Osteoblast (primary cell): ENCODE measurements at regions not wholly inside any gene's neighbourhood (a gene's known extent, or its start where the extent isn't known, plus 50 kb on each side); places are given as distances from the start of the nearest gene placed in this dataset.

ENCODE experiments used
- DNase-seq: peaks from one replicate; pipeline ENCODE4 v3.0.0; 2011; ENCODE audit warnings: low spot score, mixed read lengths; ENCODE audit not compliant: insufficient read length; ENCODE audit errors: missing footprints
- H2AFZ ChIP-seq: 2 replicates; pipeline ENCODE4 v1.6.0; 2011; ENCODE audit warnings: mild to moderate bottlenecking, low read length
- H3K27ac ChIP-seq: 2 replicates; pipeline ENCODE4 v1.5.1; 2011; ENCODE audit warnings: mild to moderate bottlenecking, low read depth, low read length, moderate library complexity
- H3K27me3 ChIP-seq: 2 replicates; pipeline ENCODE4 v1.6.0; 2012; ENCODE audit warnings: mild to moderate bottlenecking, control low read depth, inconsistent platforms, low read length, moderate library complexity; ENCODE audit not compliant: insufficient read depth
- H3K36me3 ChIP-seq: 2 replicates; pipeline ENCODE4 v1.5.1; 2011; ENCODE audit warnings: mild to moderate bottlenecking, low read length, control low read depth, moderate library complexity; ENCODE audit not compliant: insufficient read depth
- H3K4me1 ChIP-seq: 2 replicates; pipeline ENCODE4 v1.5.1; 2011; ENCODE audit warnings: mild to moderate bottlenecking, low read length, control low read depth, moderate library complexity; ENCODE audit not compliant: insufficient read depth
- H3K4me2 ChIP-seq: 2 replicates; pipeline ENCODE4 v1.6.0; 2011; ENCODE audit warnings: mild to moderate bottlenecking, low read length; ENCODE audit not compliant: insufficient read depth
- H3K4me3 ChIP-seq: fragments of 200-600 bp; sonication (generic); 3 replicates; pipeline ENCODE4 v1.5.1; 2012; ENCODE audit warnings: mild to moderate bottlenecking, low read length, inconsistent platforms; ENCODE audit not compliant: insufficient read depth
- H3K79me2 ChIP-seq: 2 replicates; pipeline ENCODE4 v1.6.0; 2012; ENCODE audit warnings: mild to moderate bottlenecking, low read length, control low read depth, inconsistent platforms; ENCODE audit not compliant: insufficient read depth
- H3K9me3 ChIP-seq: 2 replicates; pipeline ENCODE4 v1.5.1; 2011; ENCODE audit warnings: low read depth, low read length, control low read depth
- H4K20me1 ChIP-seq: 2 replicates; pipeline ENCODE4 v1.6.0; 2012; ENCODE audit warnings: mild to moderate bottlenecking, low read length, control low read depth; ENCODE audit not compliant: insufficient read depth
- CTCF ChIP-seq: IDR thresholded peaks from 2 replicates; pipeline ENCODE4 v1.5.1; 2011; ENCODE audit warnings: mild to moderate bottlenecking, low read depth, low read length, moderate library complexity; ENCODE audit errors: extremely low read depth

GRCh38 chr3:147493065-147493464 lies 83.9 kb downstream of the ZIC1 start:
- Histone ChIP-seq H3K4me2 (no peak overlapping the region), H3K27me3 (no peaks in the 10 kb centered on the region)
- no peak for TF ChIP-seq CTCF

GRCh38 chr3:147493666-147494065 lies 84.5 kb downstream of the ZIC1 start:
- no peak for DNase-seq

More at GRCh38 chr3:147493065-147493464, 83.9 kb downstream of the ZIC1 start:
- Histone ChIP-seq H3K9me3 (no peaks in the 10 kb centered on the region), H3K4me1 (no peaks in the 10 kb centered on the region), H3K27ac (no peak overlapping the region), H3K36me3 (no peaks in the 10 kb centered on the region), H3K4me3 (no peak overlapping the region), H4K20me1 (no peaks in the 10 kb centered on the region), H2AFZ (no peak overlapping the region), H3K79me2 (no peaks in the 10 kb centered on the region)
- DNase-seq, result no peak

GRCh38 chr3:147497286-147497685 lies 88.1 kb downstream of the ZIC1 start:
- H3K36me3 ChIP-seq, result no peaks in the 10 kb centered on the region
- no peaks in the 10 kb centered on the region for H3K9me3 ChIP-seq

More at GRCh38 chr3:147493666-147494065, 84.5 kb downstream of the ZIC1 start:
- Histone ChIP-seq H2AFZ (no peak overlapping the region), H3K4me3 (no peak overlapping the region), H3K9me3 (no peaks in the 10 kb centered on the region), H4K20me1 (no peaks in the 10 kb centered on the region), H3K4me1 (no peaks in the 10 kb centered on the region), H3K27ac (no peak overlapping the region), H3K79me2 (no peaks in the 10 kb centered on the region), H3K4me2 (no peak overlapping the region), H3K36me3 (no peaks in the 10 kb centered on the region), H3K27me3 (no peaks in the 10 kb centered on the region)
- TF ChIP-seq CTCF, result no peak

GRCh38 chr3:147507638-147508286 lies 98.6 kb downstream of the ZIC1 start:
- no peak for TF ChIP-seq CTCF
- Histone ChIP-seq H3K27me3 (no peaks in the 10 kb centered on the region), H3K27ac (no peak overlapping the region), H3K36me3 (no peaks in the 10 kb centered on the region), H2AFZ (no peak overlapping the region), H3K4me2 (no peak overlapping the region), H3K79me2 (no peaks in the 10 kb centered on the region), H3K4me1 (no peaks in the 10 kb centered on the region), H4K20me1 (no peaks in the 10 kb centered on the region), H3K9me3 (no peaks in the 10 kb centered on the region), H3K4me3 (no peak overlapping the region)
- DNase-seq, result no peak

More at GRCh38 chr3:147497286-147497685, 88.1 kb downstream of the ZIC1 start:
- Histone ChIP-seq H2AFZ (no peak overlapping the region), H3K79me2 (no peaks in the 10 kb centered on the region), H3K4me2 (no peak overlapping the region), H4K20me1 (no peaks in the 10 kb centered on the region), H3K27ac (no peak overlapping the region), H3K4me1 (no peaks in the 10 kb centered on the region), H3K27me3 (no peaks in the 10 kb centered on the region), H3K4me3 (no peak overlapping the region)
- TF ChIP-seq CTCF, result no peak
- no peak for DNase-seq
